Caki2 (cell line): ENCODE measurements at regions not wholly inside any gene's neighbourhood (a gene's known extent, or its start where the extent isn't known, plus 50 kb on each side); places are given as distances from the start of the nearest gene placed in this dataset.

Experiments used
- DNase-seq: peaks from one replicate; pipeline ENCODE4 v3.0.0-alpha.2; 2015; ENCODE audit warnings: low read depth
- in situ Hi-C: cut with HindIII; loops from 2 replicates; pipeline ENCODE4 v1.10.0; 2016; ENCODE audit warnings: low sequenced_read_pairs, low pct_unique_long_range_greater_than_20kb, mixed read lengths

DNA sequence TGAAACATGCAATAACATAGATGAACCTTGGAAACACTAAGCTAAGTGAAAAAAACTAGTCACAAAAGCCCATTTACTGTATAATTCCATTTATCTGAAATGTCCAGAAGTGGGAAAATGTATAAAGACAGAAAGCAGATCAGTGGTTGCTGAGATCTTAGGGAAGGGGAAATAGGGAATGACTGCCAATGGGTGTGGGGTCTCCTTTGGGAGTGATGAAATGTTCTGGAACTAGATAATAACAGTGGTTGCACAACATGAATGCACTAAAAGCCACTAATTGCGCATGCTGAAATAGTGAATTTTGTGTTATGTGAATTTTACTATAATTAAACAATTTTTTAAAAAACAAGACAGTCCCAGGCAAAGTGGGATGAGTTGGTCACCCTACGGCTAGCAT, 472.8 kb downstream of the CCDC171 start:
- no peak for DNase-seq
- in situ Hi-C loops: no loop called here

DNA sequence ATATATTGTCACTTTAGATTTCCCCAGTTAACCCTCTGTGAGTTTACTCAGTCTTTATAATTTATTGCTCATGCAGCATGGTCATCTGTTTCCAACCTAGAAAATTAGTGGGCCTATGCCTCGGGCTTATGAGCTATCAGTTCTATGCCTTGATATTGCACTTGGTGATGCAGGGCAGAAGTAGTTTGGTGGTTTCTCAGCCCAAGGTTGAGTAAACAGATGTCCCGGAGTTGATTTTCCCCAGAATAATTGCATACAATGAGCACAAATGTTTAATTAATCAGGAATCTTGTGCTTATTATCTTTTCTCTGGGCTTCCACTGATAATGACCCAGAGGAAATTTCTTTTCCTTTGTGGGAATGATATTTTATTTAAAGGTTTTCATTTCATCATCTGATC, 474.0 kb downstream of the CCDC171 start:
- no peak for DNase-seq
- in situ Hi-C loops: no loop called here

DNA sequence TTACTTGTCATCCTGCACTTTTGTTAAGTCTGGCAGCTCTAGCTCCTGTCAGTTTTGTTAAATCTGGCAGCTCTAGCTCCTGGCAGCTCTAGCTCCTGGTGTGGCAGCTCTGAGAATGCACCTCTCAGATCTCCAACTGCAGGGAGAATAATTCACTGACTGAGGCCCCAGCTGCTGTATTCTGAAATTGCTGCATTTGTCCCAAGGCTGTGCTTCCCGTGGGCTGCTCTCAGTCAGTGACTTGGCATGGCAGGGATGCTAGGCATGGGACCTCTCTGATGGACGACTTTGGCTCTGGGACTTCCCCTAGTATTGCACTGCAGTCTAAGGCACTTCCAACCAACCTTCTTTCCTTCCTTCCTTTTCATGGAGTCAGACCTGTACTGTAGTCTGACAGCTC, 475.7 kb downstream of the CCDC171 start:
- in situ Hi-C loops: no loop called here
- DNase-seq: no peak

DNA sequence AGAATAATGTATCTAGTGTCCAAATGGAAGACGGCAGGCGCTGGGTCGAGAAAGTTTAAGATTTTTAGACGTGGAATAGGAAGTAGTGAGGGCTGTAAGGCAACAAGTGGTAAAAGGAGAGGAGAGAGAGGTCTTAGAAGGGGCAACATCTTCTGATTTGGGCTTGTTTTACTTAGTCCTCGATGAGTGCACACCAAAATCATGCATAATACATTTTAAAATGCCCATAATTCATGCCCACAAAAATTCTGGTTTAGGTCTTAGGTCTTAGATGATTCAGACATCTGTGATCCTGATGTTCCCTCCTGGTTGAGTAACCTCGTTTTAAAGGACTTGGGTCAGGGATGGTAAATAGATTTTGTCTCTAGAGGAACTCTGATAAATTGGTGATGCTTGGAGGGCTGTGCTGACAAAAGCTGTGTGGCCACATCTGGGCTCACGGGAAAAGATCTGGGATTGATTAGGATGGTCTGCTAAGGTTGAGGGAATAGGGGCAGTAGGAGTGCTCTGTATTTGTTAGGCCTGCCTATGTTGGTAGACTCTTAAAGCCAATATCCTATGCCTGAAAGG, 476.3 kb downstream of the CCDC171 start:
- in situ Hi-C loops: no loop called here
- DNase-seq: no peak

DNA sequence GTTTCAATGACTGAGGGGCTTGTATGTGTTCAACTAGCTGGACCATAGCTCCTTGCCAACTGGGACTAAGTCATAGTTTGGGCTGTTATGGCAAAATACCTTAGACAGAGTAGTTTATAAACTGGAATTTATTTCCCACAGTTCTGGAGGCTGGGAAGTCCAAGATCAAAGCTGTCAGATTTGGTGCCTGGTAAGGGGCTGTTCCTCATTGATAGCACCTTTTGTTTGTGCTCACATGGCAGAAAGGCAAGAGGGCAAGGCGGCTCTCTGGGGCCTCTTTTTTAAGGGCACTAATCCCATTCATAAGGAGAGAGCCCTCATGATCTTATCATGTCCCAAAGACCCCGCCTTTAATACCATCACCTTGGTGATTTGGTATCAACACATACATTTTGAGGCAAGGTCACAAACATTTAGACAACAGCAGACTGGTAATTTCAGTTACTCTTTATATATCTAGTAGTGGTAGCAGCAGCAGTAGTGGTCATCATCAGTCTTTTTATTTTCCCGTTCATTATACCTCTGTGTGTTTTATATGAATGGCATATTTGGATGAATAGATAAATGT, 477.0 kb downstream of the CCDC171 start:
- in situ Hi-C loops: no loop called here
- DNase-seq: no peak

DNA sequence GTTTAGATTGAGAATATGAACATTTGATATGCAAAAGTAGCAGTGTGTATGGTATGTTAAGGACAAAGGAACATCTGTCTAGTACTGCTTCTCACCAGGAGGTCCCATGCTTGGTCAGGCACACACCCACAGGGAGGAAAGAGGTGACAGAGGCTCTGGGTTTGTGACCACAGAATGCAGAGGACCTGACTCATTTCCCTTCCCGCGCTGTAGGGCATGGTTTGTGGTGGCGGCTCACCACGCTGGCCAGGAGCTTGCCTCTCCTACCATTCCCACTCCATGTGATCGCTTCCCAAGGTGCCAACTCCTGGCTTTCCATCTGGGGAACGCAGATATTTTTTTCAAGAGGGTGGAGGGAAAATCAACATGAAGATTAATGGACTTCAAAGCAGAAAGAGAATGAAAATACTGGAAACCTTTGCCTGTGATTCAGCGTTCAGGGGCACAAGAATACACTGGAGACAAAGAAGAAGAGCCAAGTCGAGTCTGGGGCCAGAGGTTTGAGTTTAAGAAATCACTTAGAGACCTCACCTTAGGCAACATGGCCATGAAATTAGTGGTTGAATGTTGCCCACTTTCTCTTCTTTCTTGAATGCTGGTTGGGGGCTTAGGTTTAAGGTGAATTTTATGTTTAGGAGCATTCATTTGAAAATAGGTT, 477.8 kb downstream of the CCDC171 start:
- in situ Hi-C loops: no loop called here
- peak; percentile 98 for DNase-seq

DNA sequence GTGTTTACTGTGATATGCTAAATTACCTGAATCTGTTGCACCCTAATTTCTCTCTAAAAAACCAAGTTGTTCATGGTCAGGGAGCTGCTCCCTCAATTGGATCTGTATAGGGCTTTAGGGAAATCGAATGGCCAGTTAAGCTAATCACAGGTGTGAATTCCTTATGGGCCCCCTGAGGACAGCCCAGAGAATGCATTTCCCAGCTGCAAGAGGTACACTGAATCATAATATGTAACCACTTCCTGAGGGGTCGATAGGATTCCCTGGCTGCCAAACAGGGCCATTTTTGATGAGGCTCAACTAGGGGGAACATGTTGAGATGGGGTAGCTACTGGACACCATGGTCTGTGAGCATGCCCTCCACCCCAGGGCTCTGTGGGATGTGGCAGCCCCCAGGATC, 478.6 kb downstream of the CCDC171 start:
- in situ Hi-C loops: no loop called here
- DNase-seq: no peak

DNA sequence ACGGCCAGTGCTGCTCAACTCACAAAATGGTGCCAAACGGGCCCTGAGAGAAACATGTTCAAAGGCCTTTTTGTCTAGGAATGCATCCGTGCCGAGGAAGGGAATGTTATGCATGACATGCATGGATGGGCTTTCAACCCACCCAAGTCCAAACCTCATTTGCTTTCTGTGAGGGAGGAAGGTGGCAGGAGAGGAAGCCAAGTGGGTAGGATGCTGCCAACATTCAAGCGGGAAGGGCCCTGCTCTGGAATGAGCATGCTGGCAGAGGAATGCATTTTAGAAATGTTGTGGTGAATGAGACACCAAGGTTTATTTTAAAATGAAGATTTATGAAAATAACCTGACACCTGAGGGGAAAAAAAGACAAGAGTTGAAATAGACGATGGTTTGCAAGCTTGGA, 479.1 kb downstream of the CCDC171 start:
- in situ Hi-C loops: no loop called here
- DNase-seq: peak; percentile 95

DNA sequence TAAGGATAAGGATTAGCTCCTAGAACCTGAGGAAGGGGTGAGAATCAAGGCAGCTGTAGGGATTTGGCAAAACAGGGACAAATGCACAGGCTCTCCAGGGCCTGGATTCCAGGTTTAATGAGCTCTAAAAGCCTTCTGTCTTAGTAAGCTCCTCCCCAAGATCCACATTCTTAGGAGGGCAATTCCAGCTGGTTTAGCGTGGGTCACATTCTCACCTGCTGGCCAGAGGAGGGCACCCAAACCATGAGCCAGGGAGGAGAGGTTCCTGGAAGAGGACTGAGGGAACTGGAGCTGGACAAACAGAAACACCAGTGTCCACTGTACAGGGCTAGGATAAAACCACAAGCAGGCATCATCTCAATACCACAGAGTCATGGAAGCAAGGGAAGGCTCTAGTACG, 480.0 kb downstream of the CCDC171 start:
- in situ Hi-C loops: no loop called here
- peak; percentile 86 for DNase-seq

DNA sequence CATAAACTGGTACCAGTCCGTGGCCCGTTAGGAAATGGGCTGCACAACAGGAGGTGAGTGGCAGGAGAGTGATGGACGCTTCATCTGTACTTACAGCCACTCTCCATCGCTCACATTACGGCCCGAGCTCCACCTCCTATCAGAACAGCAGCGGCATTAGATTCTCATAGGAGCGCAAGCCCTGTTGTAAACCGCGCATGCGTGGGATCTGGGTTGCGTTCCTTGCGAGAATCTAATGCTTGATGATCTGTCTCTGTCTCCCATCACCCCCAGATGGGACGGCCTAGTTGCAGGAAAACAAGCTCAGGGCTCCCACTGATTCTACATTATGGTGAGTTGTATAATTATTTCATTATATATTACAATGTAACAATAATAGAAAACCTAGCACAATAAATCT, 480.4 kb downstream of the CCDC171 start:
- in situ Hi-C loops: no loop called here
- DNase-seq: no peak

DNA sequence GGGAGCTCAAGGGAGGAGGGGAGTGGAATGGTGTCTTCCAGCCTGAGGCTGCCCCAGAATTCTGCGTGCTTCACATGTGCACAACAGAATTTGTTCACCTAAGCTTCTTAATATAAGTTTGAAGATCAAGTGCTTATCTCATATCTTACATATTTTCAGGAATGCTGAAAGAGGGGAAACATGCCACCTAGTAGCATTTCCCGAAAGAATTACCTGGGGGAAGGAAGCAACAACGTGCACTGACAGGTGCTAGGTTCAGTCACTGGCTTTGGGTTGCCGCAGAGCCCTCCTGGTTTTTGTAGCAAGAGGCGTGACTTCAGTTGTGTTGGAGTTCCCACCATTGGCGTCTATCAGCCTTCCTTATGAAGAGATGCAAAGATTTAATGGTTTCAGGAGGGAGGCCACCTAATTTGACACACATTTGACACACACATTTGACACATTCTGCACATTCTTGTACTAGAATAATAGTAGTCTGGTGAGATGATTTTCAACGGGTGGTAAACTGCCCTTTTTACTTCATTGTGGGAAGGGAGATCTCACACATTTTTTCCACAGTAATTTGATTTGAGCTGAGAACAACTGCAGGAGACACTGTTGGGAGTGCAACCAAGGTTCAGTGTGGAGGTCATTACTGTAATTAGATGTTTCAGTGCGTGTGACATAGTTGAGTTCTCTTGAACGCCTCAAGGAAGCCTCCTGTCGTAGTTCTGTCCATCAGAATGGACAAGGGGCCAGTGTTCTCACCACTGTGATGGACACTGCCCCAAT, 481.3 kb downstream of the CCDC171 start:
- DNase-seq: no peak
- in situ Hi-C loops: no loop called here

DNA sequence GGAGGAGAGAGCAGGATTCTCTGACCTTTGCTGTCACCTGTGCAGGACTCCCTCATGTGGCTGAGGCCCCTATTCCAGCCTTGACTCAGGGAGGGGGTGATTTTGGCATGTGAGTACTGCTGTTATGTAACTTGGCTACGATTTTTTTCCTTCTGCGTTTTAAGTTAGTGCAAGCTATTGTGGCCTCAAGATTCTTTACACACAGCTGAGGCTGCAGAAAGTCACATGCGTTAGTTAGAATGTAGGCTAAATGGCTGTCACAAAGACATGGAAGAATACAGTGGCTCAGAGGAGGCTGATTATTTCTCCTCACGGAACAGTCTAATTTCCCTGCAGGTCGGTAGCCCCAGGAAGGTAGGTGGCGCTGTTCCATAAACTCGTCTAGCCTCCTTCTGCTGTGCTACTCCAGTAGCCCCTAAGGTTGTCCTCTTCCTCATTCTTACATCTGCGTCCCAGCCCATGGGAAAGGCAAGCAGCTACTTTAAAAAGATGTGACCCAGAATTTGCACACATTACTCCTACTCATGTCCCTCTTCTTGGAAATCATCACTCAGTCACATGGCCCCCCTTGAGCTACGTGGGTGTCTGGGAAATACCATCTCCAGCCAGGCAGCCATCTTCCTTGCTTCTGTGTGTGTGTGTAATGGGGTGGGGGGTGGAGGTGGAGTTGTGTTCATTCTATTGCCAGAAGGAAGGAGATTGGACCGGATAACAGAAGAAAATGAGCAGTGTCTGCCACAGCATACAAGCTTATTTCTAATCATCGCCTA, 486.6 kb downstream of the CCDC171 start:
- peak; percentile 74 for DNase-seq
- in situ Hi-C loops: no loop called here

DNA sequence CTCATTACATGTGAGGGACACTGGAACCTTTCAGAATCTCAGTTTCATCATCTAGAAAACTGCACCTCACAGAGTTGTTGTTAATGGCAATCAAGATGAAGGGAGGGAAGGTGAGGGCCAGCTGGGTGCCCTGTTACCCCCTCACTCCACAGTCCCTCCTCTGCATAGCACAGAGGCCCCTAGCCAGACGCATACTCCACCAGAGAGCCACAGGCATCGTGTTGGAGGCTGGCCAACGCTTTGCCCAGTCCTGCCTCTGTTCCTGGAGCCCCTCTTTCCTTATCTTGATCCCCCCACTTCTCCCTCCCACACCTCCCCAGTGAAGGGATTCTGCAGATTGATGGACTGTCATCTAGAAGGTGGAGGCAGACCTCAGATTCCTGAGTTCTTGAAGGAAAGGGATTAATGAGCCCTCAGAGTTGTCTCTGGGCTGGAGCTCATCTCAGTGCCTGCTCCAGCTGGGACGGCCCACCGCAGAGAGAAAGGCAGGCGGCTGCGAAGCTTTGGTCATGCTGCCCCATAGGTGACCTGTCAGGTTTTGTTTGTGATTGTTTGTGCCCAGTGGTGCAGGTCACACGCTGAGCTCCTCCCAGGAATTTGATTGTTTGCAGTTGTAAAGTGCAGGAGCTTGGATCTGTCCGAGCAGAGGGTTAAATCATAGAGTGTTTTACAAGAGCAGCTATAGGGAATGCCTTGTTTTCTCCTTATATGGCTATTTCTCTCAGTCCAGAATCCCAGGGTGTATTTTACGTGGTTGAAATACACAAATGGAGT, 487.3 kb downstream of the CCDC171 start:
- DNase-seq: peak; percentile 93
- in situ Hi-C loops: no loop called here

DNA sequence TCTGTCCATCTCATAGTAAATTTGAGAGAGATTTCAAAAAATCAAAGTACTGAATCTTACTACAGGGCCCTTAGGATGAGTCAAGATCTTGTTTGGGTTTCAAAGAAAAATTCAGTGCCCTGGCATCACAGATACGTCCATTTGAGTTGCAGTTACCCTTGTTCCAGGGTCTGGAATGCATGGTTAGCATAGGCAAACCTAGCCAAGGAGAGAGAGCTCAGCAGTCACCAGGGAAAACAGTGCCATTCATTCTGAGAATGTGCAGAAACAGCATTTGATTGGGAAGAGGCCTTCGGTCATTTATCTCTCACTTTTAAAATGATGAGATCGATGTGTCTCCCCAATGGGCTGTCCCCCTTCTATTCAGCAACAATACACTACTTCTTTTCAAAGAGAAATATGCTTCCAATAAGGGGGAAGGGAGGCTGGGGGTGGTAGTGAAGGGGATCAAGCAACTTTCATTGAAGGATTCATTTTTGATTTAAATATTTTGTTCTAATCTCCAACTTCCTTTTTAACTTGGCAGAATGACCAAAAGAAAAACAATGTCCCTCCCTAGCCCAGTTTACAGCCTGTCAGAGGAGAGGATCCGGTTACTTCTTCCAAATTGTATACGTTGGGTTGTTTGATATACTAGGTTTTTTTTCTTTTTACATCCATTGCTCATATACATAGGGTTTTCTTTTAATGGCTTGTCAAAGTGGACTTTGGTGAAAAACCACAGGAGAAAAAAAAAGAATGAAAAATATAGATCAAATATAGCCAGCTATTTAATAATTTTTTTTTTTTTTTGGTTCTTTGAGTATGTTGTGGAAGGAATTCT, 491.1 kb downstream of the CCDC171 start:
- no peak for DNase-seq
- in situ Hi-C loops: no loop called here

DNA sequence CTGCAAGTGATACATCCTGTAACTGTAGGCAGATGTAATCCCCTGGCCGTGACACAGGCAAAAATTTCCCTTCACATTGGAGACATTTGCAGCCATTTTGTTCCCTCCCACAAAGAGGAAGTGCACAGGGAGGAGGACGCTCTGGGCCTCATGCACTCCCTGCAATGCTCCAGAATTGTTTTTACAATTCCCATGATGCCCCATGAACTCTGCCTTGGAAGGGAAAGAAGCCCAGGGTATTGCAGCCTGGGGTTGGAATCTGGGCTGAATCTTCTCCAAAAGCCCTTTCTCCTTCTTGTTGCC, 491.7 kb downstream of the CCDC171 start:
- in situ Hi-C loops: no loop called here
- DNase-seq: no peak

DNA sequence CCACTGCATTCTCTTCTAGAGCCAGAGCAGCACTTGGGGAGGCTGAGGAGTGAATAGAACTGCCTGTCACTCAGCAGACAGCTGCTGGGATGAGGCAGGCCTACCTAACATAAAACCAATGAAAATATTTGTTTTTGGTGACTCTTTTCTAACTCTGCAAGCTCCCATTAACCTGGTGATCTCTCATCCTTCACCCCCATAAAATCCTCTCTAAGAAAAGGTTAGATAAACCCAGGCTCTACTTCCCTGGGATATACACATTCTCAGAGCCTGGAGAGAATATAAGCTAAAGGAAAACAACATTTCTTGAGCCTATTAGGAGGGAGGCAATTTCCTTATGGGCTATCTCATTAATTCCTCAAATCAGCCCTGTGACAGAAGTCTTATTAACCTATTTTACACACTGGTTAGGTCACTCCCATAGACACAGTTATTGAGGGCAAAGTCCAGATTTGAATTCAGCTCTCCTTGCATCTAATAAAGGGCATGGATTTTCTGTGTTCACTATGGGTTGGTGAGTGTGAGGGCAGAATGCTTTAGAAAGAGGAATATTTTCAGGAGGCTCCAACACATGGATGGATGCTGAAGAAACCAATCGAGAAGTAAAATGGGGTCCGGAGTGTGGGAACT, 492.9 kb downstream of the CCDC171 start:
- DNase-seq: no peak
- in situ Hi-C loops: no loop called here

DNA sequence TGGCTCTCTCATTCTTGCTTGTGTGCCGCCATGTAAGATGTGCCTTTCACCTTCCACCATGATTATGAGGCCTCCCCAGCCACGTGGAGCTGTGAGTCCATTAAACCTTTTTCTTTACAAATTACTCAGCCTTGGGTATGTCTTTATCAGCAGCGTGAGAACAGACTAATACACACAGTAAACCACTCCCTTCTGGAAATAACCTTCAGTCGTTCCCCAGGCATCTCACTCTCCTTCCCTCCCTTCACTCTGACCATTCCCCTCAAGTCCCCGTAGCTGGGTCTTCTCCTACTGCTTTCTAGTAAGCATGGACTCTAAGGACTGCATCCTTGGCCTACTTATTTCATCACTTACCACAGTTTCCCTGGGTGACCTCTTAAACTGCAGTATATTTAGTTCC, 493.9 kb downstream of the CCDC171 start:
- DNase-seq: no peak
- in situ Hi-C loops: no loop called here
